GM19463 (cell line): ENCODE measurements at regions not wholly inside any gene's neighbourhood (a gene's known extent, or its start where the extent isn't known, plus 50 kb on each side); places are given as distances from the start of the nearest gene placed in this dataset.
"Not testable (repeated sequence)": the region's sequence is repeated elsewhere in the genome, so short reads cannot be mapped to it uniquely, and the experiment has no call there.

Experiments
- ATAC-seq: cut with Tn5 transposase; IDR thresholded peaks from one replicate; pipeline ENCODE4 v1.9.1; 2021; ENCODE audit warnings: mild to moderate bottlenecking, moderate library complexity; ENCODE audit not compliant: unreplicated experiment

- ATAC-seq, result no peak
Observed at GRCh38 chr2:160583813-160584537, 90.4 kb upstream of the RBMS1 start.

GRCh38 chr2:160584972-160585494 lies 91.4 kb upstream of the RBMS1 start:
- ATAC-seq, result no peak

GRCh38 chr2:160590664-160591063 lies 97.1 kb upstream of the RBMS1 start:
- no peak for ATAC-seq

GRCh38 chr2:160592401-160592800 lies 98.8 kb upstream of the RBMS1 start:
- no peak for ATAC-seq

- no peak for ATAC-seq
Observed at GRCh38 chr2:160592993-160593392, 99.4 kb upstream of the RBMS1 start.

- ATAC-seq, result no peak
Observed at GRCh38 chr2:160596441-160596840, 102.8 kb upstream of the RBMS1 start.

GRCh38 chr2:160600437-160600836 lies 106.8 kb upstream of the RBMS1 start:
- not testable (repeated sequence) for ATAC-seq

- ATAC-seq, result no peak
Observed at GRCh38 chr2:160602073-160602472, 108.5 kb upstream of the RBMS1 start.

GRCh38 chr2:160603771-160604510 lies 110.3 kb upstream of the RBMS1 start:
- no peak for ATAC-seq

GRCh38 chr2:160606341-160606740 lies 112.7 kb upstream of the RBMS1 start:
- no peak for ATAC-seq

- no peak for ATAC-seq
Observed at GRCh38 chr2:160608599-160608998, 115.0 kb upstream of the RBMS1 start.

GRCh38 chr2:160609346-160609745 lies 115.7 kb upstream of the RBMS1 start:
- no peak for ATAC-seq

GRCh38 chr2:160610041-160610440 lies 116.4 kb upstream of the RBMS1 start:
- no peak for ATAC-seq

- no peak for ATAC-seq
Observed at GRCh38 chr2:160612266-160612856, 118.8 kb upstream of the RBMS1 start.

- no peak for ATAC-seq
Observed at GRCh38 chr2:160613466-160614153, 120.0 kb upstream of the RBMS1 start.

- no peak for ATAC-seq
Observed at GRCh38 chr2:160614391-160614790, 120.8 kb upstream of the RBMS1 start.

GRCh38 chr2:160615706-160616105 lies 122.1 kb upstream of the RBMS1 start:
- no peak for ATAC-seq

- ATAC-seq, result no peak
Observed at GRCh38 chr2:160616149-160616548, 122.5 kb upstream of the RBMS1 start.

GRCh38 chr2:160621748-160622147 lies 128.1 kb upstream of the RBMS1 start:
- no peak for ATAC-seq

GRCh38 chr2:160628020-160628637 lies 134.5 kb upstream of the RBMS1 start:
- ATAC-seq, result not testable (repeated sequence)

GRCh38 chr2:160628811-160629210 lies 135.2 kb upstream of the RBMS1 start:
- no peak for ATAC-seq
